ENCODE measurements at regions not wholly inside any gene's neighbourhood (a gene's known extent, or its start where the extent isn't known, plus 50 kb on each side); places are given as distances from the start of the nearest gene placed in this dataset.

DNA sequence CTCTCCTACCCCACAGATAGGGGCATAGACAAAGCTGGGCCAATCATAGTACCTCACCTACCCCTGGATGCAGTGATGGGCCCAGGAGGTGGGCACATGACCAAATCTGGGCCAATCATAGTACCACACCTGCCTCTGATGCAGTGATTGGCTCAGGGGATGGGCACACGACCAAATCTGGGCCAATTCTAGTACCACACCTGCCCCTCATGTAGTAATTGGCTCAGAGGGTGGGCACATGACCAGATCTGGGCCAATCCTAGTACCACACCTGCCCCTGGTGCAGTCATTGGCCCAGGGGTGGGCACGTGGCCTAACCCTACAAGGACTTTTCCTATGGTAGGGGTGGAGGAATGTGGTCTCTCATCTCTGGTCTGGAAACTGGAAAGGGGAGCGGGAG is 56.9 kb upstream of the MEF2A start:
- TF ChIP-seq, protein P1, sequence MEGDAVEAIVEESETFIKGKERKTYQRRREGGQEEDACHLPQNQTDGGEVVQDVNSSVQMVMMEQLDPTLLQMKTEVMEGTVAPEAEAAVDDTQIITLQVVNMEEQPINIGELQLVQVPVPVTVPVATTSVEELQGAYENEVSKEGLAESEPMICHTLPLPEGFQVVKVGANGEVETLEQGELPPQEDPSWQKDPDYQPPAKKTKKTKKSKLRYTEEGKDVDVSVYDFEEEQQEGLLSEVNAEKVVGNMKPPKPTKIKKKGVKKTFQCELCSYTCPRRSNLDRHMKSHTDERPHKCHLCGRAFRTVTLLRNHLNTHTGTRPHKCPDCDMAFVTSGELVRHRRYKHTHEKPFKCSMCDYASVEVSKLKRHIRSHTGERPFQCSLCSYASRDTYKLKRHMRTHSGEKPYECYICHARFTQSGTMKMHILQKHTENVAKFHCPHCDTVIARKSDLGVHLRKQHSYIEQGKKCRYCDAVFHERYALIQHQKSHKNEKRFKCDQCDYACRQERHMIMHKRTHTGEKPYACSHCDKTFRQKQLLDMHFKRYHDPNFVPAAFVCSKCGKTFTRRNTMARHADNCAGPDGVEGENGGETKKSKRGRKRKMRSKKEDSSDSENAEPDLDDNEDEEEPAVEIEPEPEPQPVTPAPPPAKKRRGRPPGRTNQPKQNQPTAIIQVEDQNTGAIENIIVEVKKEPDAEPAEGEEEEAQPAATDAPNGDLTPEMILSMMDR (IDR thresholded peaks at IDR 0.05; ENCODE audit: low read depth, low read length, poor library complexity, severe bottlenecking): no peak
- TF ChIP-seq EZH2phosphoT487 (IDR thresholded peaks at IDR 0.05; ENCODE audit: borderline replicate concordance, low read length): no peak
